ENCODE measurements at regions not wholly inside any gene's neighbourhood (a gene's known extent, or its start where the extent isn't known, plus 50 kb on each side); places are given as distances from the start of the nearest gene placed in this dataset.

DNA sequence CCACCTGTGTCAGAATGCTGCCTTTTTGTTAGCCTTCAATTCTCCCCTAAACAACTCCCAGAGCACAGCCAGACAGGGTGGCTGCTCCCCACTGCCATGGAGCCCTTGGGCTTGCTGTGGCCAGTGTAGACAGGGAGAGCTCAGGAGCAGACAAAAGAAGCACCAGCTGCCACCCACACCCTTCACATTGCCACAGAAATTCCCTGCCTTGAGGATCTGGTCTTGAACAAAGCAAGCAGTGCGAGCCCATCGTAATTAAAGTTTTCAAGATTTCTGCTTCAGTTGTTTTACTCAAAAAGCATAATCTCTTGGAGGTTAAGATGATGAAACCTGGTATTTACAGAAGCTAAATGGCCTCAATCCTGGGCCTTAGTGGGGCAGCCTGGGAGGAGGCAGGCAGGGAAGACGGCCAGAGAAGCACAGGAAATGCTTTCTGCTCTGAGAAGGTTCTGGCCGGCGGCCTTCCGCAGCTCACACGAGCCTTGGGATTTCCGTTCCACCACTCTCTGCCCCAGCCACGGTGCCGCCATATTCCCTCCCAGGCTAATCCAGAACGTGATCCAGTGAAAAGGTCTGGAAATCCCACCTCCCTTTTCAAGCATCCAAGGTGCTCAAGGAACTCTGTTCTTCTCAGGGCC is 535.2 kb downstream of the BCL11B start:
- TF ChIP-seq, protein P1, sequence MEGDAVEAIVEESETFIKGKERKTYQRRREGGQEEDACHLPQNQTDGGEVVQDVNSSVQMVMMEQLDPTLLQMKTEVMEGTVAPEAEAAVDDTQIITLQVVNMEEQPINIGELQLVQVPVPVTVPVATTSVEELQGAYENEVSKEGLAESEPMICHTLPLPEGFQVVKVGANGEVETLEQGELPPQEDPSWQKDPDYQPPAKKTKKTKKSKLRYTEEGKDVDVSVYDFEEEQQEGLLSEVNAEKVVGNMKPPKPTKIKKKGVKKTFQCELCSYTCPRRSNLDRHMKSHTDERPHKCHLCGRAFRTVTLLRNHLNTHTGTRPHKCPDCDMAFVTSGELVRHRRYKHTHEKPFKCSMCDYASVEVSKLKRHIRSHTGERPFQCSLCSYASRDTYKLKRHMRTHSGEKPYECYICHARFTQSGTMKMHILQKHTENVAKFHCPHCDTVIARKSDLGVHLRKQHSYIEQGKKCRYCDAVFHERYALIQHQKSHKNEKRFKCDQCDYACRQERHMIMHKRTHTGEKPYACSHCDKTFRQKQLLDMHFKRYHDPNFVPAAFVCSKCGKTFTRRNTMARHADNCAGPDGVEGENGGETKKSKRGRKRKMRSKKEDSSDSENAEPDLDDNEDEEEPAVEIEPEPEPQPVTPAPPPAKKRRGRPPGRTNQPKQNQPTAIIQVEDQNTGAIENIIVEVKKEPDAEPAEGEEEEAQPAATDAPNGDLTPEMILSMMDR (IDR thresholded peaks at IDR 0.05) = no peak
- no peak for TF ChIP-seq POLR2A (IDR thresholded peaks at IDR 0.05)

Measured in prostate gland (tissue), 2 donors.